Tibial nerve (tissue), 4 donors: ENCODE measurements at regions not wholly inside any gene's neighbourhood (a gene's known extent, or its start where the extent isn't known, plus 50 kb on each side); places are given as distances from the start of the nearest gene placed in this dataset.

Experiments used
- DNase-seq, 2 donors: peaks; one replicate each; pipeline ENCODE4 v3.0.0-alpha.2; 2019; ENCODE audit warnings: low spot score in 2 of 2
- H3K27ac ChIP-seq, 4 donors: fragments of 200-600 bp; sonication (generic) in 3 of 4; one replicate each; pipeline ENCODE4 v1.5.1; 2017 to 2019; ENCODE audit warnings: mild to moderate bottlenecking in 1 of 4
- H3K27me3 ChIP-seq, 2 donors: fragments of 200-600 bp; sonication (generic) in 1 of 2; one replicate each; pipeline versions ENCODE4 v1.5.1 to v1.6.0; 2017 to 2019
- H3K36me3 ChIP-seq, 3 donors: fragments of 200-600 bp; sonication (generic); one replicate each; pipeline ENCODE4 v1.5.1; 2018 to 2019
- H3K4me1 ChIP-seq, 4 donors: fragments of 200-600 bp; sonication (generic) in 3 of 4; one replicate each; pipeline ENCODE4 v1.5.1; 2017 to 2019
- H3K4me3 ChIP-seq, 4 donors: fragments of 200-600 bp; sonication (generic) in 3 of 4; one replicate each; pipeline ENCODE4 v1.5.1; 2017 to 2019; ENCODE audit warnings: mild to moderate bottlenecking in 1 of 4, moderate library complexity in 1 of 4
- H3K9me3 ChIP-seq, 4 donors: fragments of 200-600 bp; sonication (generic) in 3 of 4; one replicate each; pipeline ENCODE4 v1.5.1; 2017 to 2019
- EP300 ChIP-seq, 2 donors: sonication (generic); formaldehyde crosslinking; IDR thresholded peaks; one replicate each; pipeline ENCODE4 v1.6.1; 2017; ENCODE audit warnings: antibody characterized with exemption in 2 of 2, mild to moderate bottlenecking in 1 of 2
- POLR2A ChIP-seq, 2 donors: fragments of 450-650 bp; IDR thresholded peaks; one replicate each; pipeline ENCODE4 v1.6.1; 2017; ENCODE audit warnings: antibody characterized with exemption in 2 of 2, mild to moderate bottlenecking in 2 of 2, moderate library complexity in 2 of 2
- WGBS, 2 donors: methylation state at CpG; one replicate each; pipeline ENCODE4 v1.1.5; 2018; 5-methylcytosine and 5-hydroxymethylcytosine counted together
- TF ChIP-seq, protein P1 (sequence below), 5 experiments: fragments of 200-600 bp in 3 of 5; fragments of 450-650 bp in 2 of 5; sonication (generic) in 3 of 5; IDR thresholded peaks; one replicate each; pipeline ENCODE4 v1.5.1; 2016 to 2019; ENCODE audit warnings: antibody characterized with exemption in 5 of 5, mild to moderate bottlenecking in 3 of 5, moderate library complexity in 2 of 5

- Histone ChIP-seq H3K9me3 (peaks cover 0 to 9% (median 0%) of the 10 kb centered on the region in 4 donors), H3K4me1 (peaks cover 0 to 14% (median 0%) of the 10 kb centered on the region in 4 donors), H3K27ac (no peak overlapping the region), H3K4me3 (no peak overlapping the region), H3K36me3 (no peaks in the 10 kb centered on the region), H3K27me3 (no peaks in the 10 kb centered on the region)
- 89 to 92% methylated on average over 3 of the region's 3 CpGs for WGBS, 2 donors
- TF ChIP-seq EP300 (IDR thresholded peaks at IDR 0.05) (no peak), POLR2A (IDR thresholded peaks at IDR 0.05) (no peak)
- TF ChIP-seq, protein P1, sequence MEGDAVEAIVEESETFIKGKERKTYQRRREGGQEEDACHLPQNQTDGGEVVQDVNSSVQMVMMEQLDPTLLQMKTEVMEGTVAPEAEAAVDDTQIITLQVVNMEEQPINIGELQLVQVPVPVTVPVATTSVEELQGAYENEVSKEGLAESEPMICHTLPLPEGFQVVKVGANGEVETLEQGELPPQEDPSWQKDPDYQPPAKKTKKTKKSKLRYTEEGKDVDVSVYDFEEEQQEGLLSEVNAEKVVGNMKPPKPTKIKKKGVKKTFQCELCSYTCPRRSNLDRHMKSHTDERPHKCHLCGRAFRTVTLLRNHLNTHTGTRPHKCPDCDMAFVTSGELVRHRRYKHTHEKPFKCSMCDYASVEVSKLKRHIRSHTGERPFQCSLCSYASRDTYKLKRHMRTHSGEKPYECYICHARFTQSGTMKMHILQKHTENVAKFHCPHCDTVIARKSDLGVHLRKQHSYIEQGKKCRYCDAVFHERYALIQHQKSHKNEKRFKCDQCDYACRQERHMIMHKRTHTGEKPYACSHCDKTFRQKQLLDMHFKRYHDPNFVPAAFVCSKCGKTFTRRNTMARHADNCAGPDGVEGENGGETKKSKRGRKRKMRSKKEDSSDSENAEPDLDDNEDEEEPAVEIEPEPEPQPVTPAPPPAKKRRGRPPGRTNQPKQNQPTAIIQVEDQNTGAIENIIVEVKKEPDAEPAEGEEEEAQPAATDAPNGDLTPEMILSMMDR (IDR thresholded peaks at IDR 0.05): no peak
- DNase-seq: no peak
Measured at GRCh38 chr22:27510024-27510423, 291.5 kb downstream of the MN1 start.

DNA sequence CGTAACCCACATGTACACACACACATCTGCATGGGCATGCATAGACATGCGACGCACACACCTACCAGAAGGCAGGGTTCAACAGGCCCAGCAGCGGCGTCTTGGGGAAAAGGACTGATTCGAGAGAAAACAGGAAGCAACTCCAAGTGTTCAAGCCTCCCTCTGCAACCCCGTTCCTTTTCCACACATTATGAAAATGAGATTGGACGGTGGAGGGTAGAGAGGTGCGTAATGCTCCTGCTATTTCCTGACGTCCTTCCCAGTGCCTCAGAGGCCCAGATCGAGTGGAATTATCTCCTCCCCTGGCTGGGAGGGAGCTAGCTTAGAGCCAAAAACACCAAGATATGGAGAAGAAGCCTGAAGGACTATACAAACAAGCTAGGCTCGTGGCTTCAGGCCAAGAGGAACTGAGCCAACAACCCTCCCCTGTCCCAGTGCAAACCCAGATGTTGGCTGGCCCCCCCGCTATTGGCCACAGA is 289.2 kb downstream of the MN1 start:
- TF ChIP-seq, protein P1 (IDR thresholded peaks at IDR 0.05): no peak
- no peak for TF ChIP-seq POLR2A (IDR thresholded peaks at IDR 0.05)
- peak in 1 of 2 donors; percentile 62 for TF ChIP-seq EP300 (IDR thresholded peaks at IDR 0.05)

GRCh38 chr22:27513021-27513420 is 288.5 kb downstream of the MN1 start:
- Histone ChIP-seq H3K36me3 (no peaks in the 10 kb centered on the region), H3K4me1 (peaks cover 0 to 14% (median 0%) of the 10 kb centered on the region in 4 donors), H3K4me3 (no peak overlapping the region), H3K9me3 (peaks cover 0 to 9% (median 0%) of the 10 kb centered on the region in 4 donors), H3K27me3 (no peaks in the 10 kb centered on the region), H3K27ac (peak overlapping the region in 1 of 4 donors; percentile 67)
- no peak for DNase-seq
- TF ChIP-seq POLR2A (IDR thresholded peaks at IDR 0.05) (no peak), EP300 (IDR thresholded peaks at IDR 0.05) (no peak)
- TF ChIP-seq, protein P1 (IDR thresholded peaks at IDR 0.05): no peak
- 40 to 47% methylated on average over 2 of the region's 2 CpGs for WGBS, 2 donors

More for the DNA sequence above, 289.2 kb downstream of the MN1 start:
- H3K9me3 ChIP-seq: peaks cover 0 to 9% (median 0%) of the 10 kb centered on the region in 4 donors
- peaks cover 0 to 10% (median 0%) of the 10 kb centered on the region in 4 donors for H3K4me1 ChIP-seq
- WGBS, 2 donors: 33 to 35% methylated on average over 13 of the region's 13 CpGs
- H3K36me3 ChIP-seq: no peaks in the 10 kb centered on the region
- peak; percentile 59 to 73 for DNase-seq
- no peaks in the 10 kb centered on the region for H3K27me3 ChIP-seq
- peak overlapping the region in 3 of 4 donors; percentile 9 to 67 (median 29) for H3K27ac ChIP-seq
- H3K4me3 ChIP-seq: no peak overlapping the region

- H3K4me1 ChIP-seq: peaks cover 0 to 26% (median 0%) of the 10 kb centered on the region in 4 donors
- H3K9me3 ChIP-seq: peaks cover 0 to 4% (median 0%) of the 10 kb centered on the region in 4 donors
- peak overlapping the region in 2 of 4 donors; percentile 30 to 60 for H3K27ac ChIP-seq
- no peak overlapping the region for H3K4me3 ChIP-seq
- peak; percentile 21 to 52 for DNase-seq
- no peaks in the 10 kb centered on the region for H3K36me3 ChIP-seq
- WGBS, 2 donors: 57 to 68% methylated on average over 9 of the region's 9 CpGs
- TF ChIP-seq POLR2A (IDR thresholded peaks at IDR 0.05) (no peak), EP300 (IDR thresholded peaks at IDR 0.05) (peak in 1 of 2 donors; percentile 63)
- TF ChIP-seq, protein P1 (IDR thresholded peaks at IDR 0.05): no peak
- no peaks in the 10 kb centered on the region for H3K27me3 ChIP-seq
Measured at GRCh38 chr22:27514601-27515523, 286.7 kb downstream of the MN1 start.
